Hepatocyte (in vitro differentiated cells): ENCODE measurements at regions not wholly inside any gene's neighbourhood (a gene's known extent, or its start where the extent isn't known, plus 50 kb on each side); places are given as distances from the start of the nearest gene placed in this dataset.

Experiments used
- DNase-seq: peaks from one replicate; pipeline ENCODE4 v3.0.0-alpha.2; 2016; ENCODE audit warnings: low spot score
- H2AFZ ChIP-seq: fragments of 200-600 bp; sonication (generic); 2 replicates; pipeline ENCODE4 v1.6.0; 2016; ENCODE audit warnings: antibody characterized with exemption, mild to moderate bottlenecking
- H3K27ac ChIP-seq: fragments of 200-600 bp; sonication (generic); 2 replicates; pipeline ENCODE4 v1.5.1; 2016; ENCODE audit warnings: mild to moderate bottlenecking
- H3K27me3 ChIP-seq: fragments of 200-600 bp; sonication (generic); 2 replicates; pipeline ENCODE4 v1.6.1; 2016
- H3K36me3 ChIP-seq: fragments of 200-600 bp; sonication (generic); replicated peaks from 2 replicates; pipeline ENCODE4 v1.5.1; 2016; ENCODE audit warnings: low read depth; ENCODE audit not compliant: insufficient read depth
- H3K4me1 ChIP-seq: fragments of 200-600 bp; sonication (generic); 2 replicates; pipeline ENCODE4 v1.5.1; 2016; ENCODE audit warnings: mild to moderate bottlenecking, moderate library complexity; ENCODE audit not compliant: insufficient read depth
- H3K4me2 ChIP-seq: fragments of 200-600 bp; sonication (generic); 2 replicates; pipeline ENCODE4 v1.6.0; 2016
- H3K4me3 ChIP-seq: fragments of 200-600 bp; sonication (generic); 2 replicates; pipeline ENCODE4 v1.5.1; 2016; ENCODE audit warnings: mild to moderate bottlenecking
- H3K79me2 ChIP-seq: fragments of 200-600 bp; sonication (generic); 2 replicates; pipeline ENCODE4 v1.6.0; 2017; ENCODE audit warnings: mild to moderate bottlenecking
- H3K9me2 ChIP-seq: fragments of 200-600 bp; sonication (generic); replicated peaks from 2 replicates; pipeline ENCODE4 v1.6.0; 2017; ENCODE audit warnings: mild to moderate bottlenecking; ENCODE audit not compliant: insufficient read depth
- H3K9me3 ChIP-seq: fragments of 200-600 bp; sonication (generic); 2 replicates; pipeline ENCODE4 v1.5.1; 2016; ENCODE audit warnings: low read depth, mild to moderate bottlenecking
- H4K20me1 ChIP-seq: fragments of 200-600 bp; sonication (generic); 2 replicates; pipeline ENCODE4 v1.6.0; 2016; ENCODE audit warnings: mild to moderate bottlenecking; ENCODE audit not compliant: insufficient read depth, poor library complexity, severe bottlenecking
- CTCF ChIP-seq: fragments of 200-600 bp; sonication (generic); IDR thresholded peaks from 2 replicates; pipeline ENCODE4 v1.5.1; 2016; ENCODE audit warnings: antibody characterized with exemption, mild to moderate bottlenecking; ENCODE audit not compliant: poor library complexity
- EZH2 ChIP-seq: fragments of 200-600 bp; sonication (generic); IDR thresholded peaks from 2 replicates; pipeline ENCODE4 v1.6.1; 2016; ENCODE audit warnings: antibody characterized with exemption, mild to moderate bottlenecking, borderline replicate concordance
- EZH2phosphoT487 ChIP-seq: fragments of 200-600 bp; sonication (generic); IDR thresholded peaks from one replicate; pipeline ENCODE4 v1.6.1; 2018; ENCODE audit warnings: antibody characterized with exemption, mild to moderate bottlenecking, low read depth, moderate library complexity; ENCODE audit not compliant: unreplicated experiment, severe bottlenecking
- WGBS: methylation state at CpG from one replicate; pipeline ENCODE4 v1.1.6; 2016; ENCODE audit warnings: low lambda C conversion rate; ENCODE audit errors: missing lambda C conversion rate; 5-methylcytosine and 5-hydroxymethylcytosine counted together

DNA sequence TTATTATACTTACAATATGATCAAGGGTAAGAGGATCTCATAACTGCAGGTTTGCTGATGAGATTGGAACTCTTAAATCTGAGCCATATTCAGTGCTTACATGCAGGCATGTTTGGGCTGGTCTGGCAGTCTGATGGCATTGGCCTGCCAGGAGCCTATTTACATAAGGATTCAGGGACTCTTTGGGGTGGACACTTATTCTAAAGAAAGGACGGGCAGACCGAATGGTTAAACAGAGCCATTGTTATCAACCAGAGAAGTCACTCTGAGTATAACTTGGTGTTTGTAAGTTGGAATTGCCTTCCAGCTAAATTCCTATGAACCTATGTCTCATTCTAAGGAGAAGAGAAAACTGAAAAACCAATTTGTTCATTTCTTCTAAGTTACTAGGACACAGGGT, 932.8 kb downstream of the IGSF11 start:
- Histone ChIP-seq H3K27me3 (no peaks in the 10 kb centered on the region), H3K79me2 (no peaks in the 10 kb centered on the region), H3K4me2 (no peak overlapping the region), H3K4me3 (no peak overlapping the region), H3K9me3 (no peaks in the 10 kb centered on the region), H3K36me3 (no peaks in the 10 kb centered on the region), H2AFZ (no peak overlapping the region), H4K20me1 (no peaks in the 10 kb centered on the region), H3K9me2 (no peaks in the 10 kb centered on the region), H3K27ac (no peak overlapping the region), H3K4me1 (no peaks in the 10 kb centered on the region)
- TF ChIP-seq EZH2phosphoT487 (no peak), EZH2 (no peak), CTCF (no peak)
- WGBS, result 70% methylated on average over 2 of the region's 2 CpGs
- no peak for DNase-seq

- no peak overlapping the region for H3K4me3 ChIP-seq
- no peak for TF ChIP-seq EZH2phosphoT487
- no peak for TF ChIP-seq CTCF
- no peak for TF ChIP-seq EZH2
- no peaks in the 10 kb centered on the region for H3K36me3 ChIP-seq
- H3K4me2 ChIP-seq, result no peak overlapping the region
- no peak overlapping the region for H3K27ac ChIP-seq
- no peaks in the 10 kb centered on the region for H3K27me3 ChIP-seq
- no peaks in the 10 kb centered on the region for H4K20me1 ChIP-seq
- H3K9me3 ChIP-seq, result no peaks in the 10 kb centered on the region
- H2AFZ ChIP-seq, result no peak overlapping the region
- no peaks in the 10 kb centered on the region for H3K9me2 ChIP-seq
- no peak for DNase-seq
- H3K4me1 ChIP-seq, result no peaks in the 10 kb centered on the region
- 88% methylated on average over 2 of the region's 2 CpGs for WGBS
- H3K79me2 ChIP-seq, result no peaks in the 10 kb centered on the region
Measured at GRCh38 chr3:118102737-118103136, 931.9 kb downstream of the IGSF11 start.

GRCh38 chr3:118108201-118108600, 926.4 kb downstream of the IGSF11 start:
- whole genome bisulfite sequencing, result 69% methylated on average over 2 of the region's 2 CpGs
- Histone ChIP-seq H3K4me2 (no peak overlapping the region), H3K4me3 (no peak overlapping the region), H3K9me2 (no peaks in the 10 kb centered on the region), H3K36me3 (no peaks in the 10 kb centered on the region), H3K9me3 (no peaks in the 10 kb centered on the region), H3K27me3 (no peaks in the 10 kb centered on the region), H3K79me2 (no peaks in the 10 kb centered on the region), H2AFZ (no peak overlapping the region), H3K4me1 (no peaks in the 10 kb centered on the region), H3K27ac (no peak overlapping the region), H4K20me1 (no peaks in the 10 kb centered on the region)
- no peak for DNase-seq
- TF ChIP-seq CTCF (no peak), EZH2phosphoT487 (no peak)

DNA sequence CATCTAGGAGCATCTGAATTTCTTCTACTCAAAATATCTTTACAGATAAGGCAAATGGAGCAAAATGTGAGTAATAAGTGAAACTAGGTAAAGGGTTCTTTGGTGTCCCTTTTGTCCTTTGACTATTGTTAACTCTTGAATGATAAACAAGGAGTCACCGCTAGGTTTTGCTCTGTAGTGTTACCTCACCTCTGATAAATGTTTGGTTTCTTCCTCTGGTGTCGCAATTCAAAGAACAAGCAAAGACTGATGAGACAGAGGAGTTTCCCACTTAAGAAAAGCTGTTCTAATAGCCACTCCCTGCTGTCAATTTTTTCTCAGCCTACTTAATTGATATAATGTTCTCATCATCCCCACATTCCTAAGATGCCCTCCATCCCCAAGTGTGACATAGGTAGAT, 925.9 kb downstream of the IGSF11 start:
- TF ChIP-seq EZH2phosphoT487 (no peak), CTCF (no peak), EZH2 (no peak)
- Histone ChIP-seq H3K4me2 (no peak overlapping the region), H3K79me2 (no peaks in the 10 kb centered on the region), H3K9me2 (no peaks in the 10 kb centered on the region), H3K27me3 (no peaks in the 10 kb centered on the region), H3K27ac (no peak overlapping the region), H3K36me3 (no peaks in the 10 kb centered on the region), H3K4me3 (no peak overlapping the region), H3K4me1 (no peaks in the 10 kb centered on the region), H2AFZ (no peak overlapping the region), H3K9me3 (no peaks in the 10 kb centered on the region), H4K20me1 (no peaks in the 10 kb centered on the region)
- DNase-seq, result no peak
- WGBS, result 45% methylated on average over 2 of the region's 2 CpGs
